Epidermal melanocyte (primary cell): ENCODE measurements at regions not wholly inside any gene's neighbourhood (a gene's known extent, or its start where the extent isn't known, plus 50 kb on each side); places are given as distances from the start of the nearest gene placed in this dataset.
"Not testable (repeated sequence)": the region's sequence is repeated elsewhere in the genome, so short reads cannot be mapped to it uniquely, and the experiment has no call there.

ENCODE experiments used
- DNase-seq: peaks from one replicate; pipeline ENCODE4 v3.0.0; 2011; ENCODE audit warnings: low spot score; ENCODE audit not compliant: insufficient read length

DNA sequence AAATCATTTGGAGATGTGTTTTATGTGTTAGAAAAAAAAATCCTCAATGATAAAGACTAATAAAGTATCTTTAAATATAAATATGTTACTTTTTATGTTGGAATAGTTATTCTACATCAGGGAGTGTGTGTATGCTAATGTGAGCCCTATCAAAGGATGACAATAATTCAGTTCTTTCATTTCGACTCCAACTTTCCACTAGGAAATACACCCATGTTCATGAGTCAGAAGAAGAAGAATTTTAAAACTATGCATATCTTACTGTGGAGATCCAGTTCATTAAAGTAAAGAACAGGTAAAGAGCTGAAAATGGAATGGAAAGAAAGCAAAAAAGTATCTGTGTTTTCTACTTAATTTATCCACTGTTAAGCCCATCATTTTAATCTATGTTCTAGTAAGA lies 399.8 kb downstream of the KCNJ2 start:
- DNase-seq, result no peak

DNA sequence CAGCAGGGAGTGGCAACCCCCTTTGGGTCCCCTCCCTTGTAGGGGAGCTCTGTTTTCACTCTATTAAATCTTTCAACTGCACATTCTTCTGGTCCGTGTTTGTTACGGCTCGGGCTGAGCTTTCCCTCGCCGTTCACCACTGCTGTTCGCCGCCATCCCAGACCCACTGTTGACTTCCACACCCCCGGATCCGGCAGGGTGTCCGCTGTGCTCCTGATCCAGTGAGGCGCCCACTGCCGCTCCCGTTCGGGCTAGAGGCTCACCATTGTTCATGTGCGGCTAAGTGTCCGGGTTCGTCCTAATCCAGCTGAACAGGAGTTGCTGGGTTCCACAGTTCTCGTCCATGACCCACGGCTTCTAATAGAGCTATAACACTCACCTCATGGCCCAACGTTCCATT lies 408.1 kb downstream of the KCNJ2 start:
- no peak for DNase-seq

DNA sequence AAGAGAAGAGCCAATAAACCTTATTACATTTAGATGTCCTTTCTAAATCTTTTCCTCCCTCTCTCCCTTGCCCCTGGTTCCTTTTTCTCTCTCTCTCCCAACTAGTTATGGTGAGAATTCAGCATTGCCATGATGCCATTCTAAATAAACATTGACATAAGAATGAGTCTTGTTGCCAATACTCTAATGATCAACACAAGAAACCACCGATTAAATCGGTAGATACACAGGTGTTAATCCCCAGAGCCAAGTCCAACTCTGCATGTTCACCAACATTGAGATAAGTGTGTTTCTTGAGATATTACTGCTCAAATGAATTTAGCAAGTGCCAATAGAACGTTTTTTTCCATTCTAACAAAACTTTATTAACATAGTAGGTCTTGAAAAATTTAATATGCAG lies 412.1 kb downstream of the KCNJ2 start:
- no peak for DNase-seq

DNA sequence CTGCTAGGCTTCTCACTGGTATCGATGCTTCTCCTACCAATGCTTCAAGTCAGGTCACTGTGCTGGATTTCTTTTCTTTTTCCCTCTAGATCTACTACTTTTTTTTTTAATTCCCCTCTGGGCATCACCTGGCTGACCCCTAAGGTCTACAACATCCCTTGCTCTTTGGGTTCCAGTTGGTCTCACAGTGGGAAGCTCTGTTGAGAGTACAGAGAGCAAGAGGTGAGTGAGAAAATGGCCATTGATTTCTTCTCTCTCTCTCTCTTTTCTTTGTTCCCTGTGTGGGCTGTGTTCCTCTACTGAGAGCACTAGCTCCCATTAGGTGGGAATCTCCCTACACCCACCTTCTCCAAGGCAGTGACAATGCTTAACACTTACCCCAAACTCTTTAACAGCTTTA lies 413.4 kb downstream of the KCNJ2 start:
- no peak for DNase-seq

DNA sequence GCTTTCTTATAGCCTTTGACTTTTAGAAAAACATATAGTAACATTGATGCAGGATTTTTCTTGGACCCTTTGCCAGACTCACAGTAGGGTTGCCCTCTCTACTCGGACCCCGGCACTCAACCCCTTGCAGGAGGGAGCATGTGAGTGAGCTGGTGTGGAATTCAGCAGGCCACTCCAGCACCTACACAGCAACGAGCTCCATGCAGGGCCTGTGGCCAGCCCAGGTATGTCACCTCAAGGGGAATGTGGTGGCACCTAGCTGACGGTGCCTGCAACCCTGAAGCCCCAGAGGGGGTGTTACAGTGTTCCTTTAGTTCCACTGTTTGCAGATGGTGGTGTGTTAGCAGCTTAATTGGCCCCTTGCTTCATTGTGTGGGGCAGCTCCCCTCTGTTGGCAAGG lies 414.9 kb downstream of the KCNJ2 start:
- DNase-seq, result no peak

DNA sequence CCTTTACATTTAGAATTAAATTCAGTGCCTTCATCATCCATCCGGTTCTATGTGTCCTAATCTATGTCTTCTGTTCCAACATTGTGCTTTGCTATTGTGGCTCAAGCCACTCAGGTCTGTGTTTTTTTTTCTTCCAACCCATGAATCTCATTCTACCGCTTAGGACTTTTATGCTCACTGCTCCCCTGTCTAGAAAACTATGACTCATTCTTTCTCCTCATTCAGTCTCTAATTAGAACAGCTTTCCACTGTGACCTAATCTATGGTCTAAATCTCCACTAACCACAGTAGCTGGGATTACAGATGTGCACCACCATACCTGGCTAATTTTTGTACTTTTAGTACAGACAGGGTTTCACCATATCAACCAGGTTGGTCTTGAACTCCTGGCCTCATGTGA lies 418.7 kb downstream of the KCNJ2 start:
- no peak for DNase-seq

DNA sequence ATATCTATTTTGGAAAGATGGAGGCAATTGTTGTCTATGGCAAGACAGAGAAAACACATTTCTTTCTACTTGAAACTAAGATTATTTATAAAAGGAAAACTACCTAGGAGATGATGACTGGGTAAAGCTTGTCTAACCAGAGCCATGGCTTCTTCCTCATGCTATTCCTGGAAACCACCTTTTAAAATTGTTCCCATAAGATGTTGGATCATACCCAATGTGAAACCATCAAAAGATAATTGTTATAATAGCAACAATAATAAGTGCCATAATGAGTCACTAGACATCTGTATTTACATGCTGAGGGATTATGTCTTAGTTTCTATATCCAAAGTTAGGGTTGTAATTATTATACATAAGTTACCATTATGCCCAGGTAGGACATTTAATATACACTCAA lies 428.4 kb downstream of the KCNJ2 start:
- DNase-seq, result no peak

DNA sequence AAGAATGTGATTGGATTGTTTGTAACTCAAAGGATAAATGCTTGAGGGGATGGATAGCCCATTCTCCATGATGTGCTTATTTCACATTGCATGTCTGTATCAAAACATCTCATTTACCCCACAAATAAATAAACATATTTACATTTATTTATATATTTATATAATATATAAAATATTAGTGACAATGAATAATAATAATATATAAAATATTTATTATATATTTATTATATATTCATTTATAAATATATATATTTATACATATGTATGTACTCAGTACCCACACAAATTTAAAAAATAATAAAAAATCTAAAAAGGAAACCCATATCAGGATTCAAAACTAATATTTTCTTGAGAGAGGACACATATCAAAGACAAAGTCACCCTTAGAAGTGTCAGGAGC lies 429.9 kb downstream of the KCNJ2 start:
- DNase-seq, result no peak

DNA sequence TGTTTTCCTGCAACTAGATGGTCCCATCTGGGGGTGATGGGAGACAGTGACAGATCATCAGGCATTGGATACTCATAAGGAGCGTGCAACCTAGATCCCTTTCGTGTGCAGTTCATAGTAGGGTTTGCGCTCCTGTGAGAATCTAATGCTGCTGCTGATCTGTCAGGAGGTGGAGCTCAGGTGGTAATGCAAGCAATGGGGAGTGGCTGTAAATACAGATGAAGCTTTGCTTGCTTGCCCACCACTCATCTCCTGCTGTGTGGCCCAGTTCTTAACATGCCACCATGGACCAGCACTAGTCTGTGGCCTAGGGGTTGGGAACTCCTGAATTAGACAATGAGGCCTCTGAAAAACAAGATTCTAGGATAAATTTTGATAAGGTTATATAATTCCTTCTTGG lies 430.6 kb downstream of the KCNJ2 start:
- not testable (repeated sequence) for DNase-seq

DNA sequence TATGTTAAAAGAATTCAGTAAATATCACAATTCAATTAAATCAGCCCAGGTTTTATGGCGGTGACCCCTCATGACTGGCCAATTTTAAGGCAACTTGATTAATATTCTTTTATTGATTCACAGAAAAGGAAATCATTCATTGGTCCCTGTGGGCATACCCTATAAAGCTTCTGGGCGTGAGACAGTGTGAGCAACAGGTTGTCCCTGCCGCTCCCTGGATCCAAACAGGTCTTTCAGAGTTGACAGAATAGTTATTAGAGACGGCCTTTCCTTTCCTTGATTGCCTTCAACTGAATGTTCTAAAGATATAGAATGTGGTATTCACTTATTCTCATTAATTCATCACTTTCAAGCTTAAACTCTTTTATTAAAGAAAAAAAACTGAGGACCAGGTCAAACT lies 433.9 kb downstream of the KCNJ2 start:
- DNase-seq, result no peak

DNA sequence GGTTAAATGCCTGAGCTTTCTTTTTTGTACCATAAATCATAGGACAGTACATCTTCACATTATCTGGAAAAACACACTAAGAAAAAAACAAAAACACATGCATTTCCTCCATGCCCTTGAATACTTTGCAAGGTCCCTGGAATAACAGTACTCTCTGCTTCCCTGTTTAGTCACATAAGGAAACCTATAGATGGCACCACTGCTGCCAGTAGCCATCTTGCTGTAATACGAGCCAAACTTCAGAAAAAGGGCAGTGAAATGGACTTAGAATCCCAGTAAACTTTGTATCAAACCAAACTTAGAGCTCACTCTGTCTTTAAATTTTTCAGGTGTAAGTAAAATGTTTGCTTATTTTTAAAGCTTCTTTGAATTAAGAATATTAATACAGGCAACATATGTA lies 435.5 kb downstream of the KCNJ2 start:
- DNase-seq, result no peak

DNA sequence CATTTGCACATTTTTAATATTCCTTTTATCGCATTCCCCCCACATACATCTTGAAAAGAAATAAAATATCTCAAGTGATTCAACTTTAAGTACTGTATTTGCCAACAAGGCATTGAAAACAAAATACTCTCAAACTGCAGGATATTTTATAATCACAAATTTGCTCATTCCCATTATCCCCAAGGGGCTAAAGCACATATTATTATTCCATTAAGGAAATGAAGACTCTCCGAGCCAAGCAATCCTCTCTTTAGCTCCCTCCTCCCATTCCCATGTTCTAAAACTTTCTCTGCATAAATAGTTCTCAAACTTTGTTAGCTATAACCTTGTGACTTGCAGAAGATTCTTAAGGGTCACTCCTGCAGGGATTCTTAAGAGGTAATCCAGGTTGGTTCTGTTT lies 436.8 kb downstream of the KCNJ2 start:
- no peak for DNase-seq

DNA sequence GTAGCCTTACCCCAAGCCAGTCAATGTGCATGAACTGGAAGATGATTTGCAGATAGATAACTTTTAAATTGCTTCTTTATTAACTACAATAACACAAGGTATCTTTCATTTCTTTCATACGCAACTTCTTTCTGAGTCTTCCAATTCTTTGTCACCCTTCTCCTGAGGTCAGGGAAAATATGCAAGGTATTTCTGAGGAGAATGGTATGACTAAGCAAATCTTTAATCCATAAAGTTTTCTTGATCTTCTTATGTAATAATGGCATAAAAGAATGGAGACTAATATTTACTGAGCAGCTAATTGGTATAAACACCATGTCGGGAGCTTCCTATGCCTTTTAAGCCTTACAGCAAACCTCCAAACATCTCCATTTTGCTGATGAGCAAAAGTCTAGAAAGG lies 438.9 kb downstream of the KCNJ2 start:
- no peak for DNase-seq

DNA sequence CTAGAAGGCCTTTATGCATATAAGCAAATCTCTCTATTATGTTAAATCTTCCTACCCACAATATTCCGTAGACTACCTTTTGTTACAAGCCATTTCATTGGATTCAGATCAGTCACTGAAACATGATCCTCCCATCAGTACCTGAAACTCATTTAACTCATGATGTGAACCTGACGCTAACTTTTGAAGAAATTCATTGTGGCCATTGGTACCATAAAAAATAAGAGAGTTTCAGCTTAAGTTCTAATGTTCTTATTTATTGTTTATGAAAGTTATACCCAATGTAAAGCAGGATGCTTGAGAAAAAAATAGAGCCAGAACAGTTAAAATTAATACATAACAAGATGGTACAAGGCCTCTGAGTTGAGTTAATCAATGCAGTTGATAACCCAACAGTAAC lies 439.6 kb downstream of the KCNJ2 start:
- DNase-seq, result no peak

DNA sequence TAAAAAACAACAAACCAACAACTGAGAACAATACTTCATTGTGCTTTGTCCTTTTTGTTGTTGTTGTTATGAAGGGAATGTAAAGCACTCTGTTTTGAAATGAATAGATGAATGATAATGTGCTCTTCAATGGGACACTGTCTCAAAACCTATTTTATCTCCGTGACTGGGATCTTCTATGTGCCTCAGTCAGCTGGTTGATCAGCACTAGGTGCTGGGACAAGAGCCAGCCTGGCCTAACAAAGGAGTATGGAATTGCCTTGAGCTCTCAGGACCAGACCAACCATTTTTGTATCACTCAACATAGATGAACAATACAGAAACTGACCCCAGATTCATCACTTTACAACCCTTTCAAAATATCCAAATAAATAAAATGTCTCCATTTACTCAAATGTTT lies 440.2 kb downstream of the KCNJ2 start:
- no peak for DNase-seq

DNA sequence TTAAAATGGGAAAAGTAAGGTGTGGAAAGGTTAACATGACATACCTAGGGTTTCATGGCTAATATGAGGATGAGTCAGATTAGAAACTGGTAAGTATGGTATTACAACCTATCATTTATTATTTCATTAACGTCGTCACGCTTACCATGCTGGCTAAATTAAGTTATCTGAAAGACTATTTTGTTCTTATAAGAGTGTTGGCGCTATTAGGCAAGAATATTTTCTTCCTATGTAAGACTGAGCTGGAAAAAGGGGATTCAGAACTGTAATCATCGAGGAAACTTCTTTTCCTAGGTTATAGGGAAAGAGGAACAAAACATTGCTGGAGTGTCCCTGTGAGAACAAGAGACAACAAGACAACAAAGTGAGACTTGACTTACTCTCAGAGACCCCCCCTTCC lies 440.8 kb downstream of the KCNJ2 start:
- no peak for DNase-seq

DNA sequence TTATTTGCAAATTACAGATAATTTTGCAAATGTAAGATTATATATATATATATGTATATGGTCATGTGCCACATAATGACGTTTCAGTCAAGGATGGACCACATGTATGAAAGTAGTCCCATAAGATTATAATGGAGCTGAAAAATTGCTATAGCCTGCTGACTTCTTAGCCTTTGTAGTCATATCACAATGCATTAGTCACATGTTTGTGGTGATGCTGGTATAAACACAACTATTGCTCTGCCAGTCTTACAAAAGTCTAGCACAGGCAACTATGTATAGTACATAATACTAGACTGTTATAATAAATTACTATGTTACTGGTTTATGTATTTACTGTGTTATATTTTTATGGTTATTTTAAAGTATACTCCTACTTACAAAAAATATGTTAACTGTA lies 444.3 kb downstream of the KCNJ2 start:
- no peak for DNase-seq

DNA sequence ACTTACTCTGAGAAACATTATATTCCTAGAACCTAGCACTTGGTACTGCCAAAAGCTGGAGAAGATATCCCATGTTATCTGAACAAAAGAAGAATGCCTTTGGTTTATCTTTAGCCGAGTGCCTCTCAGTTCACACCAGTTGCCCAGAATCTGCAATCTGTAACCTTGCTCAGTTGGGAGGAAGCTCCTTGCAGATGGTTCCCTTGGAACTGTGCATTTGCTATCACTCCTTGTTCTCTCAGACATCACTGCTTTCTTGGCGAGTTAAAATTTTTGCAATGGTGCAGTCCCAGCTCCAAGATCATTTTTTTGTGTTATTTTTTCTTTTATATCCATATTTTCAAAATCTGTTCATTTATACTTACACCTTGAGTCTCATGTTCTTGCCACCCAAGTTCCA lies 446.5 kb downstream of the KCNJ2 start:
- no peak for DNase-seq

DNA sequence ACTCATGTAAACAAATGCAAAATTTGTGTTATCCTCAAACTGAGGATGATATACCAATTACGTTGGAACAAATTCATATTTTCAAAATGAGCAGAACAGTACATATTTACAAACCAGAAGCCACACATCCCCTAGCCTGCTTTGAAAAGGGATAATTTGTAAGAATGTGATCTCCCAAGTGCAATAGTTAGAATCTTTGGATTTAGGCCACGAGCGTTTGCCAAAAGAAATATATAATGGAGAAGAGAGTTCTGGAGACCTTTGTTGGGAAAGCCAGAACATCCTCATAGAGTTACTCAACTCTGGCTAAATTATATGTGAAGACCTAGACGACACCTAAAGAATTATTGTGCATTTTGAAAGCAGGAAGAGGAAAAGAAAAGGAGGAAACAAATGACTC lies 449.3 kb downstream of the KCNJ2 start:
- DNase-seq, result no peak

DNA sequence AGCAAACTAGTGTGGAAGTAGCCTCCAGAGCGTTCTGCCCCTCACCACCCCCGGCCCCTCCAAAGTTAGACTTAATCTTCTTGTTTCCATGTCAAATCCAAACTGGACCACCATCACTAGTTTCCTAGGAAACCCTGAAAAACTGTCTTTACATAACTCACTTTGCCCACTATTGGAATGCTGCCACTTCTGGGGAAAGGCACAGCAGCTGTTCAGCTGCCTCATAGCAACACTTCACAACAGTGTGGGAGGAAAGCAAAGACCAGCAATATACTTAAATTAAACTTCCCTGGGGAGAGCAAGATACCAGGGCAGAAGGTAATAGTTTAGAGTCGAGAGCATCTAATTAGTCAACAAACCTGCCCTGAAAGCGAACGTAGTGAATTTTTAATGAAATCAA lies 452.2 kb downstream of the KCNJ2 start:
- no peak for DNase-seq

DNA sequence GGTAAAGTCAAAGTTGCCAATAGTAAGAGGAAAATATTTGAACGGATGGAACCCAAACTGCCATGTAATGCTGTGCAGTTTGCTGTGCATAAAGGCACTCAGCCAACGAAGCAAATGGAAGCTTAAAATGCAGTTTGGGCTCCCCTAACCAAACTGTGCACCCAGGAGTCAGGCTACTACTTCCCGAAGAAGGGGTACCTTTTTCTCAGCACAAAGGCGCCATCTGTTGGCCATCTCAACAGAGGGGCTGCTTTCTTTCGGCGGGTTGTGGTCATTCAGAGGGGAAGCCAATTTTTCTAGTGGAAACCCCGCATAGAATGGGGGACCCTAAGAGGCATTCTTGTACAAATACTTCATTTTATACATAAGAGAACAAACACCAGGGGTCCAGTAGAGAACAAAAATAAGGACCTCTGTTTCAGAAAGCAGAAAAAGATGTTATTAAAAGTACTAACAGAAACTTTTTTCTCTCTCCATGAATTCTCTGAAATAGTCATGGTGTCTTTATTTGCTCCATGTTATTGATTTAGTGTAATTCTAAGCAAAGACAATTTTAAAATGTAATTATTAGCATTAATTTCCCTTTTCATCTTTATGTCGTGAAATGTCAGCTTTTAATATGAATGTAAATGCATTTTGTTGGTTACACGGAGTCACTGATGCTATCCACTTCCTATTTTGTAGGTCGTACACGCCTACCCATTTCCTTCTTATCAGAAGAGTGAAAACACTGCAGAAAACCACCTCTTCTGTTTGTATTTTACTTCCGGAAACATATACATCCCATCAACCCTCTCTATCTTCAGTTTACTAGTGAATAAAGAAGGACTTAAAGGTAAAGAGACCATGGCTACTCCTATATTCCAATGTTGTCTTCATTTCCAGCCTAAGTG lies 453.3 kb downstream of the KCNJ2 start:
- peak; percentile 24 for DNase-seq

DNA sequence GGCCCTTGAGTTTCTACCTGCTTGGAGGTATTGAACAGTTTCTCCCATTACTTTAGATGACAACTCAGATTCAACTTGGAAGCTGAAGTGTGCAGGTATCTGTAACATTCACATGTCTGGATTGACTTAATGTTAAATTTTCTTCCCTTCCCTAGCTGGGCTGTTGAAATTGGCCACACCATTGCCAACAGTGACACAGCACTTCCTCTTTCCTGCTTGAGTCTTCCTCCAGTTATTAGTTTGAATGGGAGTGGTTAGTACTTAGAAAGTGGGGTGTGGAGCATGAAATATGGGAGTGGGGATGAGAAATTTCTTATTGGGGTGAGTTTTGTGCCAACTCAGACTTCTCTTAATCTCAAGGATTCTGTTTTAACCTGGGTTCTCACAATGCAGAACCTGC lies 454.9 kb downstream of the KCNJ2 start:
- DNase-seq, result no peak

DNA sequence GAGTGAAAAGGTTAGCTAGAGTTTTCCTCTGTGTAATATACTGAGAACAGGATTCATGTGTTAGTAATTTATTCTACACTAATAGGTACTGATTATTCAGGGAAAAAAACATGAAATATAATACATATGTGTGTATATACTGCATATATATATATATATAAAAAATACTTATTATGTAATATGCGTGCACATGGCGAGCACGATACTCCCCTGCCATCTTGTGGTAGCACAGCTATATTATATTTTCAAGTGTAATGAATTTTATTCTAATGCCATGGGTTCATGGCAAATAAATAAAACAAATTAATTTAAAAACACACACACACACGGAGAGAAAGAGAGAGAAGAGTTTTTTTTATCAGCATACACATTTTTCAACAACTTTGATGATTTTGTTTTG lies 460.6 kb downstream of the KCNJ2 start:
- DNase-seq, result no peak
